ENCODE measurements at regions not wholly inside any gene's neighbourhood (a gene's known extent, or its start where the extent isn't known, plus 50 kb on each side); places are given as distances from the start of the nearest gene placed in this dataset.

GRCh38 chr4:165761963-165762362, 111.1 kb upstream of the TLL1 start:
- Histone ChIP-seq H3K4me2 (ENCODE audit: low read length) (no peak overlapping the region), H3K9me3 (ENCODE audit: control insufficient read depth in 1 of 2, insufficient read depth in 1 of 2, low read depth in 1 of 2, low read length in 2 of 2) (no peaks in the 10 kb centered on the region), H3K27me3 (ENCODE audit: insufficient read depth, low read length) (no peaks in the 10 kb centered on the region), H3K9ac (ENCODE audit: low read length) (no peak overlapping the region), H3K27ac (ENCODE audit: low read depth, low read length) (no peak overlapping the region), H4K20me1 (ENCODE audit: insufficient read depth) (no peaks in the 10 kb centered on the region), H3K36me3 (ENCODE audit: control insufficient read depth in 1 of 2, insufficient read depth in 2 of 2, low read length in 2 of 2) (no peaks in the 10 kb centered on the region), H3K4me3 (replicated peaks in 1 of 2; ENCODE audit: low read depth in 1 of 2, low read length in 2 of 2) (no peak overlapping the region), H3K9me2 (ENCODE audit: insufficient read depth) (no peaks in the 10 kb centered on the region), H2AFZ (ENCODE audit: low read depth, low read length, poor library complexity, severe bottlenecking) (no peak overlapping the region), H3K79me2 (ENCODE audit: insufficient read depth, low read length) (no peaks in the 10 kb centered on the region), H3K4me1 (ENCODE audit: control insufficient read depth in 1 of 2, insufficient read depth in 2 of 2, low read length in 2 of 2) (peaks cover 0 to 4% of the 10 kb centered on the region in 2 experiments; a peak in 1 of 4 replicates)
- ChIA-PET POLR2A (no interaction called here), RAD21 (ENCODE audit: low non-redundant PET in 1 of 2, low total read pairs in 2 of 2, uncharacterized antibody in 2 of 2, unreplicated experiment in 2 of 2) (no interaction called here), CTCF (no interaction called here)
- TF ChIP-seq TCF7L2 (IDR thresholded peaks at IDR 0.05; ENCODE audit: borderline replicate concordance, extremely low read depth, insufficient read depth, insufficient read length): no peak
- TF ChIP-seq EZH2phosphoT487 (IDR thresholded peaks at IDR 0.05; ENCODE audit: borderline replicate concordance): no peak
- no peak for TF ChIP-seq CEBPB (IDR thresholded peaks at IDR 0.05; ENCODE audit: low read depth)
- no peak for TF ChIP-seq EGR1 (IDR thresholded peaks at IDR 0.05; ENCODE audit: low read depth)
- TF ChIP-seq CTCF (IDR thresholded peaks at IDR 0.05 in 2 of 3, conservative IDR thresholded peaks at IDR 0.05 in 1 of 3; ENCODE audit: borderline replicate concordance in 1 of 3, insufficient read depth in 1 of 3, low read depth in 2 of 3, low read length in 2 of 3): no peak
- no peak for TF ChIP-seq SP1 (IDR thresholded peaks at IDR 0.05; ENCODE audit: low read depth)
- intact Hi-C loops (cut with micrococcal nuclease): no loop called here
- ATAC-seq (no peak), DNase-seq (ENCODE audit: low read depth, low spot score) (no peak)
- BruUV-seq (replicated peaks): no TSS peak

GRCh38 chr4:165763640-165764039, 109.4 kb upstream of the TLL1 start:
- intact Hi-C loops (cut with micrococcal nuclease): no loop called here
- H2AFZ ChIP-seq (ENCODE audit: low read depth, low read length, poor library complexity, severe bottlenecking): no peak overlapping the region
- H3K4me3 ChIP-seq (replicated peaks in 1 of 2; ENCODE audit: low read depth in 1 of 2, low read length in 2 of 2): no peak overlapping the region
- peaks cover 0 to 4% of the 10 kb centered on the region in 2 experiments; a peak in 1 of 4 replicates for H3K4me1 ChIP-seq (ENCODE audit: control insufficient read depth in 1 of 2, insufficient read depth in 2 of 2, low read length in 2 of 2)
- H3K9ac ChIP-seq (ENCODE audit: low read length): no peak overlapping the region
- POLR2A ChIA-PET: no interaction called here
- H3K4me2 ChIP-seq (ENCODE audit: low read length): no peak overlapping the region
- TF ChIP-seq SP1 (IDR thresholded peaks at IDR 0.05; ENCODE audit: low read depth): no peak
- no peak for TF ChIP-seq EZH2 (IDR thresholded peaks at IDR 0.05)
- TF ChIP-seq ZFX (IDR thresholded peaks at IDR 0.05): no peak
- no peak for TF ChIP-seq SIN3A (IDR thresholded peaks at IDR 0.05; ENCODE audit: low read depth)
- no peak for TF ChIP-seq POLR2A (IDR thresholded peaks at IDR 0.05; ENCODE audit: borderline replicate concordance, extremely low read depth, insufficient read depth, insufficient read length)
- TF ChIP-seq ELF1 (IDR thresholded peaks at IDR 0.05; ENCODE audit: borderline replicate concordance, low read depth): no peak
- TF ChIP-seq SRF (IDR thresholded peaks at IDR 0.05; ENCODE audit: low read depth): no peak
- no peak for TF ChIP-seq TCF7L2 (IDR thresholded peaks at IDR 0.05; ENCODE audit: borderline replicate concordance, extremely low read depth, insufficient read depth, insufficient read length)
- TF ChIP-seq POLR2AphosphoS5 (IDR thresholded peaks at IDR 0.05; ENCODE audit: low read depth, low read length): no peak
- TF ChIP-seq YY1 (IDR thresholded peaks at IDR 0.05; ENCODE audit: extremely low read depth, insufficient replicate concordance, low read depth, low read length): no peak
- no peak for TF ChIP-seq REST (IDR thresholded peaks at IDR 0.05; ENCODE audit: low read depth)
- no peak for TF ChIP-seq JUND (IDR thresholded peaks at IDR 0.05)
- no peak for TF ChIP-seq ATF3 (IDR thresholded peaks at IDR 0.05)
- no peak for TF ChIP-seq EGR1 (IDR thresholded peaks at IDR 0.05; ENCODE audit: low read depth)
- no peaks in the 10 kb centered on the region for H3K79me2 ChIP-seq (ENCODE audit: insufficient read depth, low read length)
- no peaks in the 10 kb centered on the region for H4K20me1 ChIP-seq (ENCODE audit: insufficient read depth)
- H3K9me3 ChIP-seq (ENCODE audit: control insufficient read depth in 1 of 2, insufficient read depth in 1 of 2, low read depth in 1 of 2, low read length in 2 of 2): no peaks in the 10 kb centered on the region
- ATAC-seq (no peak), DNase-seq (ENCODE audit: low read depth, low spot score) (no peak)
- no peak overlapping the region for H3K27ac ChIP-seq (ENCODE audit: low read depth, low read length)
- BruUV-seq (replicated peaks): no TSS peak
- H3K36me3 ChIP-seq (ENCODE audit: control insufficient read depth in 1 of 2, insufficient read depth in 2 of 2, low read length in 2 of 2): no peaks in the 10 kb centered on the region
- no peaks in the 10 kb centered on the region for H3K9me2 ChIP-seq (ENCODE audit: insufficient read depth)
- CTCF ChIA-PET: no interaction called here
- no peaks in the 10 kb centered on the region for H3K27me3 ChIP-seq (ENCODE audit: insufficient read depth, low read length)
- RAD21 ChIA-PET (ENCODE audit: low non-redundant PET in 1 of 2, low total read pairs in 2 of 2, uncharacterized antibody in 2 of 2, unreplicated experiment in 2 of 2): no interaction called here
